G401.6 (cell line): ENCODE measurements at regions not wholly inside any gene's neighbourhood (a gene's known extent, or its start where the extent isn't known, plus 50 kb on each side); places are given as distances from the start of the nearest gene placed in this dataset.

ENCODE experiments used
- FAIRE-seq: peaks from 2 replicates; lab custom pipeline; 2012; peaks lifted over from hg19 to GRCh38; lab: Jason Lieb, UNC

DNA sequence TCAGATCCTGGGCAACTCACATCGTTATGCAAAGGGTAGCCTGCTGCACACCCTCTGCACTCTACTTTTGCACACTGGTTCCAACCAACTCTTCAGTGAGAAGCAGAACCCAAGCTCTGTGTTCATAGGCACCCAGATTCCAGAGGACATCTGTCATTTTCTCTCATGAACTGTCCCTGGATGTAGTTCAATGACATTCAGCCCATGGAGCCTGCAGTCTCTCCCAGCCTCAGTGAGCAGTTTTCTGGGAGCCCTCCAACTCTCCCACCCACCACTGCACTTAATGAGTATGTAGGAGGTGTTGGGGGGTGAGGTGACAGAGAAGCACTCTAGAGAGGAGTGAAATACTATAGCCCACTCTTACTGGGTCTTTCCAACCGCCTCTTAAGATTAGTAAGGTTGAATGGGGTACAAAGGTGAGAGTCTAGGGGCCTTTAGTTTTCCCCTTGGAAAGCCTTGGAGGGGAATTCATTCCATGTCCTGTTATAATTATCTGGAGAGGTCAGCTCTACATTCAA lies 58.1 kb upstream of the APOBEC4 start:
- no peak for FAIRE-seq

DNA sequence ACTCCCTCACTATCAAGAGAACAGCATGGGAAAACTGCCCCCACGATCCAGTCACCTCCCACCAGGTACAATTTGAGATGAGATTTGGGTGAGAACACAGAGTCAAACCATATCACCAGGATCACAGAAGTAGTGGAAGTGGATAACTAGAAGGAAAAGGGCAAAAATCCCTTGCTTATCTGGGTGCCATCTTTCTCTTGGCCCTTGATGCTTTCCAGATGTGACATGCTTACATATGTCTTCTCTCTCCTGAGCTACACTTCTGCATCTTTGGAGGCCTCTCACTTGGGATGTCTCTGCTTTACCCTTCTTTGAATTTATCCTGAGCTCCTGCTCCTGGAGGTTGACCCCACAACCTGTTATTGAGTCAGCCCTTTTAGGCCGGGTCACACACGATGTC lies 57.6 kb upstream of the APOBEC4 start:
- FAIRE-seq: no peak

GRCh38 chr1:183710333-183710732 lies 57.2 kb upstream of the APOBEC4 start:
- FAIRE-seq: no peak

- FAIRE-seq: no peak
These were observed 51.0 kb upstream of the APOBEC4 start for GRCh38 chr1:183704131-183704530.
